ENCODE measurements at regions not wholly inside any gene's neighbourhood (a gene's known extent, or its start where the extent isn't known, plus 50 kb on each side); places are given as distances from the start of the nearest gene placed in this dataset.
A peak's percentile ranks its signal among the peaks of the same experiment; 100 is the strongest.

GRCh38 chr2:53445383-53446070 lies 322.1 kb upstream of the CHAC2 start:
- DNase-seq: no peak

DNA sequence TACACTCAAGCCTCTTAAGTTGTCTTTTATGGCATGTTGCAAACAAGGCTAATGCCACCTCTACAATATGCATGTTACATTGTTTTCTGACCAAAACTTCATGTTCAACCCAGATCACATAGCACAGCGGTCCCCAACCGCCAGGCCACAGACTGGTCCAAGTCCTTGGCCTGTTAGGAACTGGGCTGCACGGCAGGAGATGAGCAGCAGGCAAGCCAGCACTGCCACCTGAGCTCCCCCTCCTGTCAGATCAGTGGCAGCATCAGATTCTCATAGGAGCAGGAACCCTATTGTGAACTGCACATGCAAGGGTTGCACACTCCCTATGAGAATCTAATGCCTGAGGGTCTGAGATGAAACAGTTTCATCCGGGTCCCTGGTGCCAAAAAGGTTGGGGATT lies 324.8 kb upstream of the CHAC2 start:
- no peak for DNase-seq

- DNase-seq: no peak
Observed at GRCh38 chr2:53442093-53442492, 325.5 kb upstream of the CHAC2 start.

GRCh38 chr2:53438692-53439091 lies 328.9 kb upstream of the CHAC2 start:
- DNase-seq: no peak

- no peak for DNase-seq
Observed at GRCh38 chr2:53438100-53438499, 329.5 kb upstream of the CHAC2 start.

DNA sequence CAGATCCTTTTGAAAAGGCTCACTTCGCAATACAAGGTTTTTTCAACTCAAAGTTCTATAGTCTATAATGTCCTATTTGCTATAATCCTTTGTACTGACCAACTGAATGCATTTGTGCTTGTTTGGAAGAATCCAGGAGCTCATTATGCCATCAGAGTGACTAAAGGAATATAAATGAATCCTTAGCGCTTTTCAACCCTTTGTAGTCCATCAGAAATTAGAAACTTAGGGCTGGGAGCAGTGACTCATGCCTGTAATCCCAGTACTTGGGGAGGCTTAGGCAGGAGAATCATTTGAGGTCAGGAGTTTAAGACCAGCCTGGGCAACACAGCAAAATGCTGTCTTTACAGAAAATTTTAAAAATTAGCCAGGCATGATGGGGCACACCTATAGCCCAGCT lies 330.2 kb upstream of the CHAC2 start:
- no peak for DNase-seq

GRCh38 chr2:53436882-53437281 lies 330.7 kb upstream of the CHAC2 start:
- DNase-seq: no peak

DNA sequence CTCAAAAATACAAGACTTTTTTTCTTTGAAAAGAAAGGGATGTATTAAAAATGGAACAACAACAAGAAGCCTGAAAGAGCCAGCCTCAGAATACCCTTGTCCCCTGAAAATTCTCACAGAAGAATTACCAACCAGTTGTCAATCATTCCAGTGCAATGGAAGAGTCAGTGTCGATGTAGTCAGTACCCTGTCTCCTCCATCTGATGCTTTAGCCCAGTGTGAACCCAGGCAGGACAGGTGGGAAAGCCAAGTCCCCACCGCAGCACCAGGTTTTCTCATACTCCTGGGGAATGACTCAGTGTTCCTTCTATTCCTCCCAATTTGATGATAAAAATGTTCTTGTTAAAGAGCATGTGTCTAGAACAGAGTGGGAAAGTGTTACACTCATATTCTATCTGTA lies 332.0 kb upstream of the CHAC2 start:
- DNase-seq: no peak

DNA sequence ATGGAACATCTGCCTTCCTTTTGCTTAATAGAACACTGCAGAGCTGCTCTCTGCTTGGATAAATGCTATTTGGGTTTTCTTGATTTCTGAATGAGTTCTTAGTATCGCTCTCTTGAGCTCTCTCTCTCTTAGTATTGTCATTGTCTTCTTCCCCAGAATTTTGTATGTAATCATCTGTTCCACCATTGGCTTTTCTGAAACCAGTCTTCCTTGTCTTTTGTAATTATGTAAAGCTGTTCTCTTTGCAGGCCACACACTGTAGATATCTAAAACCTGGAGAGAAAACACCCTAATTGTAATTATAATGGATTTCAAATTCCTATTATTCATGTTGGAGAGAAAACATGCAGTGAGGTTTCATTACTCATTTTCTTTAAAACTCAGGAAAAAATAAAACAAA lies 333.1 kb upstream of the CHAC2 start:
- DNase-seq: no peak

DNA sequence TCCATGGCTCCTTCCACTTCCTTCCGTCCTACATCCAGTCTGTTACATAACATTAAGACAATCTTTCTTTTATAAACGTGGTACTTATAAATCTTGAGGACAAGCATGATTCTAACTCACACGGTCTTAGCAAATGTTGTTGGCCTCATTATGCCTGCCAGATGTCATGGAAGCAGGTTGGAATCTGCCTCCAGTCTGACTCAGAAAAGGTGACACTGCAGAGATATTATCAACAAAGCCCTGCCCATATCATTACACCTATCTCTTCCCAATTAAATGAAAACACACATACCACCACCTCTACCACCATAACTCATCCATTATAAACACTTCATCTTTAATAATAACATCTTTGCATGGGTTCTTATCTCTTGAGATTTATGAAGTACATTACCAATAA lies 334.7 kb upstream of the CHAC2 start:
- DNase-seq: no peak

DNA sequence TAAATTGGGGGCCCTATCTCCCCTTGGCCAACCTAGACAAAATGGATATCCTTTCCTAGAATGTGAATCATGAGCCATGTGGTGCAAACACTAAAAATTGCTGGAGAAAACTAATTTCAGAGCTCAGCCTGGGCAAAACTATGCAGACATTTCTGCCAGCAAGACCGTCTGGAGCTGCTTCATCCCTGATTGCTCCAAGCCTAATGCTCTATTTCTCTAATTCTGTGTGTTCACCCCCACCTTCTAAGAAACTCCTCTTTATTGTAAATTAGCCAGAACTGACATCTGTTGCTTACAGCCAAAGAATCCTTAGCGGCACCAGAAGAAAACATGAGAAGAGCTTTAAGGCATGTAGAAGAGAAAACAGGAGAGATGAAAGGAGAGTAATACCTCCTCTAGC lies 337.7 kb upstream of the CHAC2 start:
- DNase-seq: peak; percentile 58

- no peak for DNase-seq
Observed at GRCh38 chr2:53424902-53425301, 342.7 kb upstream of the CHAC2 start.

DNA sequence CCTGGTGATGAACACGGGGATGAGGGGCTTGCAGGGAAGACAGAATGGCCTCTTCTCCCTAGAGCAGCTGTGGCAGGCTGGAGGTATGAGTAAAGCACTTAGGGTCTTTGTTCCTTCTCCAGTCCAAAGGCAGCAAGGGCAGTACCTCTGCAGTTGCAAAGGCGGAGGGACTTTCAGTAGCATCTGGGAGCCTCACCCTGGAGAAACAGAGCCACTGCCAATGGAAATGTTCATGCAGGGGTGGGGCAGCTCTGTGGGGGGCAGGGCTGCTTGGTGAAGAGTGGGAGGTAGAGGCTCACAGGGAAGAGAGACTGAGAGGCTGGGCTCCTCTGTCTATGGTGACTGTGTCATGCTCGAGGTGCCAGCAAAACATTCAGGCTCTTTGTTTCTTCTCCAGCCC lies 344.1 kb upstream of the CHAC2 start:
- no peak for DNase-seq

DNA sequence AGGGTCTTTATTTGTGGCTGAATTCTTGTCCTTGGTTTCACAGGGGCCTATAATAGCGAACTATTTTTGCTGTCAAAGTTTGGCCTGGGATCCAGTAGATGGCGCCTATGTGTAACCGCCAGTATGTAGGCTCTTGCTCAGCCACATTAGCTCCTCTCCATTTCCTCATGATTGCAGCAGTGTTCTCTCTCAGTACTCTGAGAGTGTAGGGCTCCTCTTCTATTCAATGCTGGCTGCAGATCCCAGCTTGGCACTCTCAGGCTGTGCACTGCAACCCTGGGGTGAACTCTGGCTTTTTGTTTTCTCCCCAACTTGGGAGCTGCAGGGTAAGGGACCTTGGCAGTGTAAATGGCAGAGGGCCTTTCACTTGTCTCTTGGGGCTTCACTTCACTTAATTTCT lies 344.6 kb upstream of the CHAC2 start:
- DNase-seq: peak; percentile 70

GRCh38 chr2:53417385-53417784 lies 350.2 kb upstream of the CHAC2 start:
- DNase-seq: no peak

GRCh38 chr2:53407363-53408080 lies 360.1 kb upstream of the CHAC2 start:
- DNase-seq: no peak

GRCh38 chr2:53403792-53404413 lies 363.7 kb upstream of the CHAC2 start:
- no peak for DNase-seq

DNA sequence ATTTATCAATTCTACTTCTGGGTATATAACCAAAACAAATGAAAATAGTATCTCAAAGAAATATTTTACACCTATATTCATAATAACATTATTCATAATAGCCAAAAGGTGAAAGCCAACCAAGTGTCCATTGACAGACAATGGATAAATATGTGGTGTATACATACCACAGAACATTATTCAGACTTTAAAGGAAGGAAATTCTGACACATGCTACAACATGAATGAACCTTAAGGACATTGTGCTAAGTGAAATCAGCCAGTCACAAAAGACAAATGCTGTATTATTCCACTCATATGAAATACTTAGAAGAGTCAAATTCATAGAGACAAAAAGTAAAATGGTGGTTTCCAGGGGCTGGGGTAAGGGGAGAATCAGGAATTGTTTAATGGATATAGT lies 370.5 kb upstream of the CHAC2 start:
- no peak for DNase-seq

DNA sequence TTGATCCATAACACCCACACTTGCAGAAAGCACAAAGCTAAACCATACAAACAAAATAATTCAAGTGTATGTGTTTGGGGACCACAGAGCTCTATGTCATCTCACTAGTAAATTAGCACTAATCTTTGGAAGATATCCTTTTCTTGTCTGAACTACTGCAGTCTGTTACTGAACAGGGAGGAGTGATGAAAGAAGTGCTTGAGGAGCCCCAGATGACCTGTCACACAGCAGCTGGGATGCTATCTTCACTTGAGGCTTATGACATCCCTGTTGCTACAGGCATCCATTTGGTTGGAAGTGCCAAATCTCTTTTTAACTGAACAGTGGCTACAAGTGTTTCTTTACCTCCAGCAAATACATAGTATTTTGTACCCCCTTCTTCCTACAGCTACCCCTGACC lies 386.3 kb upstream of the CHAC2 start:
- DNase-seq: no peak

GRCh38 chr2:53379547-53379946 lies 388.1 kb upstream of the CHAC2 start:
- no peak for DNase-seq

DNA sequence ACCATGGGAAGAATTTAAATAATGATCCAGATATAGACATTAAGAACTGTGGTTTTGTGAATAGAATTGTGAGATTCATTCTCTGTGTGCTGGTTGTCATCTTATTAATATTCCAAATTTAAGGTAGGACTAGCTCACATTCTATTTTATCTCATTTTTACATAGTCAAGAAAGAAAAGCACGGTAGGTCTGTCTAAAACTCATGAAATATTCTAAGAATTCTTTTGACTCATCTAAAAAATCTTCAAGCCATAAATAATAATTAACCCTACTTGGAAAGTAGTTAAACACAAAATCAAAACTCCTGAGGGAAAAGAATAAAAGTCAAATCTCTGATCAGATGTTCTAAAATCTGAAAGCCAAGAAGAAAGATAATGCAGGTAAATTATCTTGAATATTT lies 388.8 kb upstream of the CHAC2 start:
- no peak for DNase-seq

DNA sequence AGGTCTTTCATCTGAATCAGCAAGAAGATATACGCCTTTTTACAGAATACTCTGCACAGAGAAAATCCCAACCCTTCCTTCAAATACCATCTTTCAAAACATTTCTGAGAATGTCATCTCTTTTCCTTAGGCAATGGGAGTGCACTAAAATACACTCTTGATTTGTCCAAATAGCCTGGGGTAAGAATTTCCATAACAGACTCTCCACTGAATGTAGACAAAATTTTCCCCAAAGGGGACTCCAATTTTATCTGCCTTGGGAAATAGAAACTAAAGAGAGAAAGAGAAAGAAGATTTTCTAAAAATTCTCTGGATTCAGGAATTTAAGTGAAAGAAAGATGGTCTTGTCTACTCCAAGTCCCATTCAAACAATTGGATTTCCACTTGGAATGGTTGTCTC lies 394.5 kb upstream of the CHAC2 start:
- no peak for DNase-seq

- no peak for DNase-seq
Observed at GRCh38 chr2:53366543-53366942, 401.1 kb upstream of the CHAC2 start.

GRCh38 chr2:53362934-53363333 lies 404.7 kb upstream of the CHAC2 start:
- no peak for DNase-seq
